Type B pancreatic cell (in vitro differentiated cells): ENCODE measurements at regions not wholly inside any gene's neighbourhood (a gene's known extent, or its start where the extent isn't known, plus 50 kb on each side); places are given as distances from the start of the nearest gene placed in this dataset.

Experiments
- DNase-seq: peaks from one replicate; pipeline ENCODE4 v3.0.0; 2021; ENCODE audit warnings: mixed read lengths; ENCODE audit not compliant: unreplicated experiment; ENCODE audit errors: extremely low spot score
- H3K27ac Mint-ChIP-seq: 2 replicates; pipeline ENCODE4 v1.8.0; 2021; ENCODE audit warnings: mild to moderate bottlenecking, mixed read lengths
- H3K27me3 Mint-ChIP-seq: 2 replicates; pipeline ENCODE4 v1.8.0; 2021; ENCODE audit warnings: mixed read lengths
- H3K36me3 Mint-ChIP-seq: 2 replicates; pipeline ENCODE4 v1.8.0; 2021; ENCODE audit warnings: mixed read lengths
- H3K4me1 Mint-ChIP-seq: one replicate; pipeline ENCODE4 v1.8.0; 2021; ENCODE audit warnings: mixed read lengths; ENCODE audit not compliant: unreplicated experiment
- H3K4me3 Mint-ChIP-seq: 2 replicates; pipeline ENCODE4 v1.8.0; 2021; ENCODE audit warnings: mild to moderate bottlenecking, mixed read lengths
- H3K9me3 Mint-ChIP-seq: 2 replicates; pipeline ENCODE4 v1.8.0; 2021; ENCODE audit warnings: mixed read lengths
- TF ChIP-seq, protein P1 (sequence below): fragments of 200-600 bp; sonication (generic); conservative IDR thresholded peaks from 2 replicates; pipeline ENCODE4 v1.5.0; 2021; ENCODE audit warnings: antibody characterized with exemption, mild to moderate bottlenecking

DNA sequence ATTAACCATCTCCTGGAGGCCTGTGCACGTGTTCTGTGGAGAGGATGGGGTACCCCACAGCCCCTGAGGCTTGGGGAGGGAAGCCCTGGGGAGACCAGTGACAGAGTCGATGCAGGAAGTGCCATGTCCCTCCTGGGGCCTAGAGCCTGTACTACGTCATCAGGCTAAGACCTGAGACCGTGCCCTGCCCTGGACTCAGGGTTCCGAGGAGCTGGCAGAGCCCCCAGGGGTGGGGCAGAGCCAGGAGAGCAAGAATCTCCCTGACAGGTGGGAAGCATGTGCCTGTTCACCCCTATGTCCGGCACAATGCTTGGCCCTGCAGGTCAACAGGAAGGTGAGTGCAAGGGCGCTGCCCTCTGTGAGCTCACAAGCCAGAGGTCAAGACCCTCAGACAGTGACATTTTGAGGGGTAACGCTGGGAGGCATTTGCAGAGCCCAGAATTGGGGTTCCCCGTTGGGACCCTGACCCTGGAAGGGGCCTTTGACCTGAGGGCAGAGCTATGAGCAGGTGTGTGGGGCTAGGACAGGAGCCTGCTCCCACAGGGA, 781.6 kb downstream of the BRD1 start:
- H3K4me3 Mint-ChIP-seq: no peak overlapping the region
- no peaks in the 10 kb centered on the region for H3K9me3 Mint-ChIP-seq
- H3K36me3 Mint-ChIP-seq: no peaks in the 10 kb centered on the region
- H3K4me1 Mint-ChIP-seq: no peaks in the 10 kb centered on the region
- no peak overlapping the region for H3K27ac Mint-ChIP-seq
- DNase-seq: no peak
- TF ChIP-seq, protein P1, sequence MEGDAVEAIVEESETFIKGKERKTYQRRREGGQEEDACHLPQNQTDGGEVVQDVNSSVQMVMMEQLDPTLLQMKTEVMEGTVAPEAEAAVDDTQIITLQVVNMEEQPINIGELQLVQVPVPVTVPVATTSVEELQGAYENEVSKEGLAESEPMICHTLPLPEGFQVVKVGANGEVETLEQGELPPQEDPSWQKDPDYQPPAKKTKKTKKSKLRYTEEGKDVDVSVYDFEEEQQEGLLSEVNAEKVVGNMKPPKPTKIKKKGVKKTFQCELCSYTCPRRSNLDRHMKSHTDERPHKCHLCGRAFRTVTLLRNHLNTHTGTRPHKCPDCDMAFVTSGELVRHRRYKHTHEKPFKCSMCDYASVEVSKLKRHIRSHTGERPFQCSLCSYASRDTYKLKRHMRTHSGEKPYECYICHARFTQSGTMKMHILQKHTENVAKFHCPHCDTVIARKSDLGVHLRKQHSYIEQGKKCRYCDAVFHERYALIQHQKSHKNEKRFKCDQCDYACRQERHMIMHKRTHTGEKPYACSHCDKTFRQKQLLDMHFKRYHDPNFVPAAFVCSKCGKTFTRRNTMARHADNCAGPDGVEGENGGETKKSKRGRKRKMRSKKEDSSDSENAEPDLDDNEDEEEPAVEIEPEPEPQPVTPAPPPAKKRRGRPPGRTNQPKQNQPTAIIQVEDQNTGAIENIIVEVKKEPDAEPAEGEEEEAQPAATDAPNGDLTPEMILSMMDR: no peak
- peaks cover 49% of the 10 kb centered on the region for H3K27me3 Mint-ChIP-seq

DNA sequence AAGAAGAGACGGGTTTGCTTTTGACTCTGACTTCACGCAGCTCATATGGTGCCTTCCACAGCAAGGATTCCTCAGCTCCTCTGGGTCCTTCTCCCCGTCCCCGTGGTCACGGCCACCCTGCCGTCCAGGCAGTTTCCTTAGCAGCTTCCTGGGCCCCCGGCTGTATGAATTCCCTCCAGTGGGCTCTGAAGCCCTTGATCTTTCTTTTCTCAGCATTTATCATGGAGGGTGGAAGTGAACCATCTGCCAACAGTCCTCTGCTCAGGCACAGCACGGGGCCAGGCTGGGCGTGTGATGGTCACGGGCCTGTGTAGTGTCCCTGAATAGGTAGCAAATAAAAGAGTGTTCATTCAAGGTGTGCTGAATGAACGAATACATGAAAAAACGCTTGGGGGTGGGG, 782.4 kb downstream of the BRD1 start:
- Mint-ChIP-seq H3K4me1 (no peaks in the 10 kb centered on the region), H3K36me3 (no peaks in the 10 kb centered on the region), H3K27me3 (peaks cover 45% of the 10 kb centered on the region), H3K4me3 (no peak overlapping the region), H3K9me3 (no peaks in the 10 kb centered on the region), H3K27ac (no peak overlapping the region)
- TF ChIP-seq, protein P1: no peak
- DNase-seq: no peak

- no peaks in the 10 kb centered on the region for H3K9me3 Mint-ChIP-seq
- DNase-seq: no peak
- H3K36me3 Mint-ChIP-seq: no peaks in the 10 kb centered on the region
- no peak overlapping the region for H3K4me3 Mint-ChIP-seq
- TF ChIP-seq, protein P1: no peak
- no peak overlapping the region for H3K27ac Mint-ChIP-seq
- H3K4me1 Mint-ChIP-seq: no peaks in the 10 kb centered on the region
- peaks cover 47% of the 10 kb centered on the region for H3K27me3 Mint-ChIP-seq
These were observed 782.9 kb downstream of the BRD1 start for GRCh38 chr22:49044776-49045175.

- Mint-ChIP-seq H3K4me3 (no peak overlapping the region), H3K4me1 (no peaks in the 10 kb centered on the region), H3K9me3 (no peaks in the 10 kb centered on the region), H3K27ac (no peak overlapping the region), H3K36me3 (no peaks in the 10 kb centered on the region), H3K27me3 (peaks cover 41% of the 10 kb centered on the region)
- TF ChIP-seq, protein P1: no peak
- no peak for DNase-seq
These were observed 783.6 kb downstream of the BRD1 start for GRCh38 chr22:49044091-49044490.

- Mint-ChIP-seq H3K36me3 (no peaks in the 10 kb centered on the region), H3K4me3 (no peak overlapping the region), H3K27me3 (peaks cover 35% of the 10 kb centered on the region), H3K27ac (no peak overlapping the region), H3K4me1 (no peaks in the 10 kb centered on the region), H3K9me3 (no peaks in the 10 kb centered on the region)
- TF ChIP-seq, protein P1: no peak
- DNase-seq: no peak
These were observed 784.5 kb downstream of the BRD1 start for GRCh38 chr22:49042877-49043859.
